SK-N-MC (cell line): ENCODE measurements at regions not wholly inside any gene's neighbourhood (a gene's known extent, or its start where the extent isn't known, plus 50 kb on each side); places are given as distances from the start of the nearest gene placed in this dataset.
A peak's percentile ranks its signal among the peaks of the same experiment; 100 is the strongest.

ENCODE experiments used
- DNase-seq: peaks from one replicate; pipeline ENCODE4 v3.0.0-alpha.2; 2011; ENCODE audit warnings: low read depth, low spot score
- H3K27ac ChIP-seq: fragments of 200-600 bp; sonication (generic); 2 replicates; pipeline ENCODE4 v1.5.1; 2016; ENCODE audit warnings: mixed run types
- H3K36me3 ChIP-seq: fragments of 200-600 bp; sonication (generic); 2 replicates; pipeline ENCODE4 v1.6.1; 2017; ENCODE audit warnings: antibody characterized with exemption, low read length, mixed read lengths; ENCODE audit not compliant: insufficient read depth
- H3K4me3 ChIP-seq: fragments of 200-600 bp; sonication (generic); 2 replicates; pipeline ENCODE4 v1.5.1; 2016
- H3K9ac ChIP-seq: fragments of 200-600 bp; sonication (generic); 2 replicates; pipeline ENCODE4 v1.8.0; 2017; ENCODE audit warnings: mixed run types, mixed read lengths; ENCODE audit not compliant: insufficient read length
- H3K9me3 ChIP-seq: fragments of 200-600 bp; sonication (generic); 2 replicates; pipeline ENCODE4 v1.6.1; 2017; ENCODE audit warnings: low read depth, mild to moderate bottlenecking, antibody characterized with exemption, low read length, moderate library complexity, mixed read lengths
- EZH2 ChIP-seq: fragments of 200-600 bp; sonication (generic); IDR thresholded peaks from one replicate; pipeline ENCODE4 v1.6.1; 2017; ENCODE audit warnings: antibody characterized with exemption
- FOXP2 ChIP-seq: optimal IDR thresholded peaks from 2 replicates; pipeline ENCODE3; 2011; ENCODE audit warnings: mild to moderate bottlenecking, moderate library complexity; ENCODE audit not compliant: insufficient read depth; ENCODE audit errors: extremely low read length, control extremely low read depth
- POLR2AphosphoS5 ChIP-seq: IDR thresholded peaks from 2 replicates; pipeline ENCODE4 v1.6.1; 2012; ENCODE audit warnings: mild to moderate bottlenecking, low read depth, low read length, borderline replicate concordance

- Histone ChIP-seq H3K36me3 (no peaks in the 10 kb centered on the region), H3K9ac (no peak overlapping the region), H3K4me3 (no peak overlapping the region), H3K9me3 (no peaks in the 10 kb centered on the region), H3K27ac (no peak overlapping the region)
- DNase-seq, result no peak
- TF ChIP-seq EZH2, result no peak
- TF ChIP-seq POLR2AphosphoS5, result no peak
- TF ChIP-seq FOXP2, result no peak
Measured at GRCh38 chr1:198087831-198088230, 69.0 kb upstream of the NEK7 start.

GRCh38 chr1:198088360-198089071 is 68.3 kb upstream of the NEK7 start:
- Histone ChIP-seq H3K9ac (peak overlapping the region; percentile 22), H3K4me3 (no peak overlapping the region)
- no peak for DNase-seq

GRCh38 chr1:198096390-198096789 is 60.4 kb upstream of the NEK7 start:
- H3K36me3 ChIP-seq, result no peaks in the 10 kb centered on the region
- no peaks in the 10 kb centered on the region for H3K9me3 ChIP-seq
- TF ChIP-seq EZH2 (no peak), FOXP2 (no peak), POLR2AphosphoS5 (no peak)
- no peak for DNase-seq
- no peak overlapping the region for H3K9ac ChIP-seq
- no peak overlapping the region for H3K4me3 ChIP-seq
- H3K27ac ChIP-seq, result no peak overlapping the region

More at GRCh38 chr1:198088360-198089071, 68.3 kb upstream of the NEK7 start:
- H3K36me3 ChIP-seq, result no peaks in the 10 kb centered on the region
- H3K9me3 ChIP-seq, result no peaks in the 10 kb centered on the region
- TF ChIP-seq FOXP2 (no peak), EZH2 (no peak), POLR2AphosphoS5 (no peak)
- H3K27ac ChIP-seq, result peak overlapping the region; percentile 69; the same call in 1 of the 2 replicates

- H3K4me3 ChIP-seq, result no peak overlapping the region
- DNase-seq, result no peak
- H3K9ac ChIP-seq, result no peak overlapping the region
- no peaks in the 10 kb centered on the region for H3K36me3 ChIP-seq
- no peak overlapping the region for H3K27ac ChIP-seq
- no peak for TF ChIP-seq FOXP2
- no peak for TF ChIP-seq POLR2AphosphoS5
- no peak for TF ChIP-seq EZH2
- H3K9me3 ChIP-seq, result no peaks in the 10 kb centered on the region
Measured at GRCh38 chr1:198099755-198100154, 57.0 kb upstream of the NEK7 start.

GRCh38 chr1:198101716-198102453 is 54.9 kb upstream of the NEK7 start:
- no peaks in the 10 kb centered on the region for H3K36me3 ChIP-seq
- H3K9me3 ChIP-seq, result no peaks in the 10 kb centered on the region
- H3K4me3 ChIP-seq, result peak overlapping the region; percentile 68
- DNase-seq, result no peak
- H3K27ac ChIP-seq, result peak overlapping the region; percentile 92
- peak overlapping the region; percentile 41 for H3K9ac ChIP-seq
- TF ChIP-seq EZH2 (no peak), POLR2AphosphoS5 (no peak), FOXP2 (no peak)

- DNase-seq, result peak; percentile 60
- H3K4me3 ChIP-seq, result peak overlapping the region; percentile 68
- peak overlapping the region; percentile 41 for H3K9ac ChIP-seq
- no peaks in the 10 kb centered on the region for H3K36me3 ChIP-seq
- H3K27ac ChIP-seq, result peak overlapping the region; percentile 92
- no peaks in the 10 kb centered on the region for H3K9me3 ChIP-seq
- TF ChIP-seq EZH2 (no peak), POLR2AphosphoS5 (peak; percentile 16; the same call in 1 of the 2 replicates)
Measured at GRCh38 chr1:198102454-198102827, 54.4 kb upstream of the NEK7 start.

GRCh38 chr1:198105185-198105584 is 51.6 kb upstream of the NEK7 start:
- DNase-seq, result no peak
- H3K36me3 ChIP-seq, result no peaks in the 10 kb centered on the region
- H3K9ac ChIP-seq, result no peak overlapping the region
- H3K9me3 ChIP-seq, result no peaks in the 10 kb centered on the region
- no peak overlapping the region for H3K27ac ChIP-seq
- no peak overlapping the region for H3K4me3 ChIP-seq
- no peak for TF ChIP-seq EZH2

- DNase-seq, result no peak
- TF ChIP-seq EZH2, result no peak
- no peak for TF ChIP-seq POLR2AphosphoS5
- no peak for TF ChIP-seq FOXP2
- Histone ChIP-seq H3K9me3 (no peaks in the 10 kb centered on the region), H3K9ac (no peak overlapping the region), H3K36me3 (no peaks in the 10 kb centered on the region), H3K27ac (no peak overlapping the region), H3K4me3 (no peak overlapping the region)
Measured at GRCh38 chr1:198106011-198106410, 50.8 kb upstream of the NEK7 start.
